GM18517 (cell line): ENCODE measurements at regions not wholly inside any gene's neighbourhood (a gene's known extent, or its start where the extent isn't known, plus 50 kb on each side); places are given as distances from the start of the nearest gene placed in this dataset.

Source experiments
- ATAC-seq: cut with Tn5 transposase; IDR thresholded peaks from one replicate; pipeline ENCODE4 v1.9.1; 2021; ENCODE audit warnings: mild to moderate bottlenecking, moderate library complexity; ENCODE audit not compliant: unreplicated experiment

- ATAC-seq = no peak
Measured at GRCh38 chr6:146886587-146887446, 288.0 kb downstream of the ADGB start.

GRCh38 chr6:146887447-146888077 lies 288.8 kb downstream of the ADGB start:
- no peak for ATAC-seq

- ATAC-seq = no peak
Measured at GRCh38 chr6:146889303-146889702, 290.5 kb downstream of the ADGB start.

- ATAC-seq = no peak
Measured at GRCh38 chr6:146890172-146890571, 291.4 kb downstream of the ADGB start.

GRCh38 chr6:146890644-146891434 lies 292.1 kb downstream of the ADGB start:
- ATAC-seq = no peak

- ATAC-seq = no peak
Measured at GRCh38 chr6:146891615-146892265, 293.0 kb downstream of the ADGB start.

GRCh38 chr6:146892283-146892612 lies 293.5 kb downstream of the ADGB start:
- ATAC-seq = no peak

GRCh38 chr6:146892613-146893401 lies 294.0 kb downstream of the ADGB start:
- no peak for ATAC-seq

GRCh38 chr6:146893690-146894089 lies 294.9 kb downstream of the ADGB start:
- no peak for ATAC-seq

GRCh38 chr6:146894624-146895023 lies 295.9 kb downstream of the ADGB start:
- ATAC-seq = no peak

- ATAC-seq = no peak
Measured at GRCh38 chr6:146895101-146895771, 296.5 kb downstream of the ADGB start.

- no peak for ATAC-seq
Measured at GRCh38 chr6:146895772-146896061, 296.9 kb downstream of the ADGB start.

GRCh38 chr6:146896062-146896813 lies 297.5 kb downstream of the ADGB start:
- ATAC-seq = no peak

- no peak for ATAC-seq
Measured at GRCh38 chr6:146896960-146897701, 298.4 kb downstream of the ADGB start.

- ATAC-seq = no peak
Measured at GRCh38 chr6:146898069-146898887, 299.5 kb downstream of the ADGB start.

GRCh38 chr6:146898888-146899227 lies 300.1 kb downstream of the ADGB start:
- ATAC-seq = no peak

- ATAC-seq = no peak
Measured at GRCh38 chr6:146901940-146902816, 302.0 kb upstream of the STXBP5 start.
